Transverse colon (tissue), 4 donors: ENCODE measurements at regions not wholly inside any gene's neighbourhood (a gene's known extent, or its start where the extent isn't known, plus 50 kb on each side); places are given as distances from the start of the nearest gene placed in this dataset.
"Not testable (repeated sequence)": the region's sequence is repeated elsewhere in the genome, so short reads cannot be mapped to it uniquely, and the experiment has no call there.

Experiments
- DNase-seq: peaks from one replicate; pipeline ENCODE4 v3.0.0-alpha.2; 2019
- H3K27ac ChIP-seq, 4 donors: fragments of 200-600 bp; sonication (generic); 2 replicates each; pipeline ENCODE4 v1.5.1; 2016 to 2018; ENCODE audit warnings: inconsistent platforms in 4 of 4
- H3K27me3 ChIP-seq: fragments of 200-600 bp; sonication (generic); 2 replicates; pipeline ENCODE4 v1.5.1; 2017; ENCODE audit warnings: inconsistent platforms
- H3K36me3 ChIP-seq, 4 donors: fragments of 200-600 bp; sonication (generic); 2 replicates each; pipeline ENCODE4 v1.5.1; 2017 to 2019; ENCODE audit warnings: inconsistent platforms in 4 of 4
- H3K4me1 ChIP-seq, 4 donors: fragments of 200-600 bp; sonication (generic); 2 replicates each; pipeline ENCODE4 v1.5.1; 2017 to 2020; ENCODE audit warnings: inconsistent platforms in 4 of 4
- H3K4me3 ChIP-seq, 4 donors: fragments of 200-600 bp; sonication (generic); 1 replicate in 1 of 4; 2 replicates in 3 of 4; pipeline versions ENCODE4 v1.5.1 to v1.6.1; 2017 to 2019; ENCODE audit warnings: inconsistent platforms in 4 of 4
- H3K9me3 ChIP-seq, 2 donors: fragments of 200-600 bp; sonication (generic); 2 replicates each; pipeline ENCODE4 v1.5.1; 2017 to 2019; ENCODE audit warnings: inconsistent platforms in 2 of 2
- CTCF ChIP-seq, 5 experiments: fragments of 200-600 bp in 3 of 5; fragments of 450-650 bp in 2 of 5; sonication (generic) in 3 of 5; IDR thresholded peaks; 1 replicate in 2 of 5; 2 replicates in 3 of 5; pipeline ENCODE4 v1.5.1; 2016 to 2017; ENCODE audit warnings: antibody characterized with exemption in 5 of 5, inconsistent platforms in 3 of 5, mild to moderate bottlenecking in 2 of 5, moderate library complexity in 1 of 5
- EP300 ChIP-seq: sonication (generic); formaldehyde crosslinking; IDR thresholded peaks from one replicate; pipeline ENCODE4 v1.6.1; 2017; ENCODE audit warnings: antibody characterized with exemption, low read depth
- POLR2A ChIP-seq: fragments of 450-650 bp; IDR thresholded peaks from one replicate; pipeline ENCODE4 v1.6.1; 2016; ENCODE audit warnings: antibody characterized with exemption, mild to moderate bottlenecking, moderate library complexity
- POLR2AphosphoS5 ChIP-seq, 3 donors: sonication (generic); formaldehyde crosslinking; IDR thresholded peaks; one replicate each; pipeline ENCODE4 v1.6.1; 2016; ENCODE audit warnings: antibody characterized with exemption in 3 of 3
- WGBS, 2 donors: methylation state at CpG; one replicate each; pipeline ENCODE4 v1.1.5; 2018; ENCODE audit warnings: low coverage in 1 of 2; 5-methylcytosine and 5-hydroxymethylcytosine counted together
- in situ Hi-C, 4 donors: fragments of 200-750 bp; cut with MboI; loops; one replicate each; pipeline versions ENCODE4 v1.15.0 to v1.15.1; 2017; ENCODE audit warnings: low sequenced_read_pairs in 3 of 4, low pct_ligation_motif_present in 1 of 4, low pct_unique_long_range_greater_than_20kb in 1 of 4
- intact Hi-C: fragments of 100-400 bp; cut with DNase I; formaldehyde crosslinking; loops from one replicate; pipeline ENCODE4 v1.15.1; 2023; ENCODE audit warnings: low total_unique reads

DNA sequence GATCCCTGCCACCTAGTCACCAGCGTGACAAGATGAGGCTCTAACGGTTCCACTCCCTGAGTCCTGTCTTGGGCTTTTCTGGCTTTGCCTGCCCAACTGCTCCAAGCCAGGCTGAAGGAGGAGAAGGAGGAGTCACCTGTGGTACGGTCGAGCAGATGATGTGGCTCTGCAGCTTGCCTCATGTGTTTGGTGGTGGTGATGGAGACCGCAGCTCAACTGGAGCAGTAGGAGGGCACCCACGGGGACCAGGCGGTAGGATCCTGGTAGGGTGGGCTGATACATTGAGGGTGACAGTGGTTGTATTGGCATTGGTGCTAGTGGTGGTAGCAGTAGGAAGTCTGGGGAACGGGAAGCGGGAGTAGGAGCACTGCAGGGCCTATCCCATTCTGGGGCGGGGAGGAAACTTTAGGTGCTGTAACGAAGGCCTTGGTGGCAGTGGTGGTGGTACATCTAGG is 202.8 kb upstream of the WSB1 start:
- H3K36me3 ChIP-seq: no peaks in the 10 kb centered on the region
- H3K27ac ChIP-seq: no peak overlapping the region
- H3K9me3 ChIP-seq: no peaks in the 10 kb centered on the region
- intact Hi-C loops (no loop called here), in situ Hi-C loops (no loop called here)
- TF ChIP-seq POLR2A: no peak
- TF ChIP-seq POLR2AphosphoS5 (IDR thresholded peaks at IDR 0.05): no peak
- TF ChIP-seq CTCF (IDR thresholded peaks at IDR 0.05): no peak
- no peak for TF ChIP-seq EP300
- 86 to 90% methylated on average over 2 to 11 of the region's 11 CpGs for WGBS, 2 donors
- no peaks in the 10 kb centered on the region for H3K4me1 ChIP-seq
- H3K4me3 ChIP-seq: no peak overlapping the region
- H3K27me3 ChIP-seq: no peaks in the 10 kb centered on the region
- no peak for DNase-seq

DNA sequence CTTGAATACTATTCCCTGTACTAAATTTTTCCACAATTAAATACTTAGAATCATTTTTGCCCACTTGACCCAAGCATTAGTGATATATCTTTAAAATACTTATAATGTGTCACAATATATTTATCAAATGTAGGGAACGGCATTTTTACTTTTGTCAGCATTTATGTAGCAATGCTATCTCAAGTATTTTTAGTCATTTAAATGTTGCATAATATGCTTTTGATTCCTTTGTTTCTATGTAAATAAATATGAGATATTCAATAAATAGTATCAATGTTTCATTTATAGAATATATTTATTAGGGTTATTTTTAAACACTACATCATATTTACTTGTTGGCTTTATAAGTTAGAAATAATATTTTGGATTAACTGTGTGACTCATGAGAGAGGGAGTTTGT is 199.7 kb upstream of the WSB1 start:
- H3K4me1 ChIP-seq, H3K36me3 ChIP-seq, H3K27ac ChIP-seq, intact Hi-C loops, H3K4me3 ChIP-seq, in situ Hi-C loops, H3K27me3 ChIP-seq, DNase-seq, H3K9me3 ChIP-seq: not testable (repeated sequence)
- WGBS, 2 donors: 80 to 88% methylated on average over 1 of the region's 1 CpG

DNA sequence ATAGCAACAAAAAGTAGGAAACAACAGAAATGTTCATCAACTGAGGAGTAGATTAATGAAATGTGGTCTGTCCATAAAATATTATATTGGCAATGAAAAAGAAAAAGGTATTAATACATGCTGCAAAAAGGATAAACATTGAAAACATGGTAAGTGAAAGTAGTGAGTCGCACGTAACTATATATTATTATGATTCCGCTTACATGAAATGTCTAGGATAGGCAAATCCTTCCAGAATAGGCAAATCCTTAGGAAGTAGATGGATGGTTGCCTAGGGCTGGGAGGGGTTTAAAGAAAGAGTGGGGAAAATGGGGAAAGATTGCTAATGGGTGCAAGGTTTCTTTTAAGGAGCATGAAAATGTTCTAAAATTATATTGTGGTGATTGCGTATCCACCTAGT is 198.1 kb upstream of the WSB1 start:
- in situ Hi-C loops, H3K36me3 ChIP-seq, intact Hi-C loops, H3K4me3 ChIP-seq, H3K9me3 ChIP-seq, H3K4me1 ChIP-seq, H3K27me3 ChIP-seq, DNase-seq, H3K27ac ChIP-seq: not testable (repeated sequence)
- WGBS, 2 donors: 91 to 93% methylated on average over 4 of the region's 4 CpGs

DNA sequence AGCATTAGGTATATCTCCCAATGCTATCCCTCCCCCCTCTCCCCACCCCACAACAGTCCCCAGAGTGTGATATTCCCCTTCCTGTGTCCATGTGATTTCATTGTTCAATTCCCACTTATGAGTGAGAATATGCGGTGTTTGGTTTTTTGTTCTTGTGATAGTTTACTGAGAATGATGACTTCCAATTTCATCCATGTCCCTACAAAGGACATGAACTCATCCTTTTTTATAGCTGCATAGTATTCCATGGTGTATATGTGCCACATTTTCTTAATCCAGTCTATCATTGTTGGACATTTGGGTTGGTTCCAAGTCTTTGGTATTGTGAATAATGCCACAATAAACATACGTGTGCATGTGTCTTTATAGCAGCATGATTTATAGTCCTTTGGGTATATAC is 194.6 kb upstream of the WSB1 start:
- H3K27me3 ChIP-seq, in situ Hi-C loops, intact Hi-C loops, DNase-seq, H3K36me3 ChIP-seq, H3K27ac ChIP-seq, H3K4me3 ChIP-seq, H3K9me3 ChIP-seq, H3K4me1 ChIP-seq: not testable (repeated sequence)
- 71% methylated on average over 2 of the region's 2 CpGs; no CpG with 5 or more reads in 1 of the 2 donors for WGBS, 2 donors

DNA sequence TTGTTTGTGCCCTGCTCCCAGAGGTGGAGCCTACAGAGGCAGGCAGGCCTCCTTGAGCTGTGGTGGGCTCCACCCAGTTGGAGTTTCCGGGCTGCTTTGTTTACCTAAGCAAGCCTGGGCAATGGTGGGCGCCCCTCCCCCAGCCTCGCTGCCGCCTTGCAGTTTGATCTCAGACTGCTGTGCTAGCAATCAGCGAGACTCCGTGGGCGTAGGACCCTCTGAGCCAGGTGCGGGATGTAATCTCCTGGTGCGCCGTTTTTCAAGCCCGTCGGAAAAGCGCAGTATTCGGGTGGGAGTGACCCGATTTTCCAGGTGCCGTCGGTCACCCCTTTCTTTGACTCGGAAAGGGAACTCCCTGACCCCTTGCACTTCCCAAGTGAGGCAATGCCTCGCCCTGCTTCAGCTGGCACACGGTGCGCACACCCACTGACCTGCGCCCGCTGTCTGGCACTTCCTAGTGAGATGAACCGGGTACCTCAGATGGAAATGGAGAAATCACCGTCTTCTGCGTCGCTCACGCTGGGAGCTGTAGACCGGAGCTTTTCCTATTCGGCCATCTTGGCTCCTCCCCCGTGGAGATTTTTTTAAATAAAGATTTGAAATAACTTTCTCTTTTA is 189.2 kb upstream of the WSB1 start:
- DNase-seq, in situ Hi-C loops, H3K4me3 ChIP-seq, H3K27me3 ChIP-seq, H3K36me3 ChIP-seq, intact Hi-C loops, H3K27ac ChIP-seq, H3K4me1 ChIP-seq, H3K9me3 ChIP-seq: not testable (repeated sequence)
- 89 to 91% methylated on average over 8 to 31 of the region's 31 CpGs for WGBS, 2 donors

DNA sequence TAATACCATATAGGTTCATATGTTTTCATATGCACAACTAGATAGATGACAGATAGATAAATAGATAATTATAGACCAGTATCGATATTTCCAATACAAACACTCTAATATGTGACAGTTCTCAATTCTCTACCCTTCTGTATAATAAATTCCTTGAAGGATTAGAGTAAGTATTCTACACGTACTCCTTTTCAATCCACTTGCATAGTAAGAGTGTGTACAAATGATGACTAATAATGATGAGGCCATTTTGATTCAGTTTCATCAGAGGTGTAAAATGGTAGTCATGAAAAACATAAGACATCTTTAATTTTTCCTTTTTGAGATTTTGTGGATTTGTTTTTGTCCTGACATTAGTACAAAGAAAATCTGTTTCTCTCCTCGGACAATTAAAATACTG is 188.3 kb upstream of the WSB1 start:
- no peak for DNase-seq
- in situ Hi-C loops: no loop called here

More for the DNA sequence above, 188.3 kb upstream of the WSB1 start:
- TF ChIP-seq EP300: no peak
- no peak for TF ChIP-seq POLR2A
- no peak for TF ChIP-seq CTCF (IDR thresholded peaks at IDR 0.05)
- TF ChIP-seq POLR2AphosphoS5 (IDR thresholded peaks at IDR 0.05): no peak
- 56 to 69% methylated on average over 3 of the region's 3 CpGs for WGBS, 2 donors
- no peaks in the 10 kb centered on the region for H3K4me1 ChIP-seq
- no peaks in the 10 kb centered on the region for H3K27me3 ChIP-seq
- no peaks in the 10 kb centered on the region for H3K36me3 ChIP-seq
- no peak overlapping the region for H3K27ac ChIP-seq
- intact Hi-C loops: no loop called here
- no peaks in the 10 kb centered on the region for H3K9me3 ChIP-seq
- no peak overlapping the region for H3K4me3 ChIP-seq
